B cell (primary cell): ENCODE measurements at regions not wholly inside any gene's neighbourhood (a gene's known extent, or its start where the extent isn't known, plus 50 kb on each side); places are given as distances from the start of the nearest gene placed in this dataset.
A peak's percentile ranks its signal among the peaks of the same experiment; 100 is the strongest.

ENCODE experiments used
- ATAC-seq: fragments of 200-7000 bp; cut with Tn5 transposase; one replicate; pipeline ENCODE4 v1.10.0; 2021; ENCODE audit warnings: low read depth, mild to moderate bottlenecking, moderate number of reproducible peaks, moderate library complexity
- CTCF ChIA-PET: fragments of 350-600 bp; sonication (Branson Sonifier 250); formaldehyde crosslinking; loops from one replicate; lab custom pipeline; 2021; ENCODE audit warnings: antibody characterized with exemption, inconsistent platforms; lab: Charles Lee
- POLR2A ChIA-PET: fragments of 350-600 bp; sonication (Branson Sonifier 250); formaldehyde crosslinking; loops from one replicate; lab custom pipeline; 2021; ENCODE audit warnings: antibody characterized with exemption; lab: Charles Lee
- DNase-seq: peaks from one replicate; pipeline ENCODE4 v3.0.0; 2013
- H2AFZ ChIP-seq: 2 replicates; pipeline ENCODE4 v1.6.1; 2012; ENCODE audit warnings: mild to moderate bottlenecking, low read depth, low read length; ENCODE audit not compliant: insufficient read depth, poor library complexity, severe bottlenecking
- H3K27ac ChIP-seq, 2 donors: 1 replicate in 1 of 2; 2 replicates in 1 of 2; pipeline ENCODE4 v1.5.1; 2012 to 2013; ENCODE audit warnings: low read length in 2 of 2, mild to moderate bottlenecking in 2 of 2, moderate library complexity in 1 of 2
- H3K27me3 ChIP-seq, 4 experiments: fragments of 200-600 bp in 1 of 4; sonication (generic) in 1 of 4; replicated peaks in 1 of 4; 1 replicate in 2 of 4; 2 replicates in 2 of 4; pipeline versions ENCODE4 v1.6.1 to v1.7.0; 2013 to 2016; ENCODE audit warnings: low read length in 3 of 4, mild to moderate bottlenecking in 2 of 4, mixed read lengths in 1 of 4, moderate library complexity in 1 of 4; ENCODE audit not compliant: insufficient read depth in 4 of 4, control insufficient read depth in 3 of 4; ENCODE audit errors: control extremely low read depth in 1 of 4
- H3K36me3 ChIP-seq, 2 experiments: replicated peaks in 1 of 2; 1 replicate in 1 of 2; 2 replicates in 1 of 2; pipeline versions ENCODE4 v1.6.1 to v1.7.1; 2013; ENCODE audit warnings: low read length in 1 of 2; ENCODE audit not compliant: insufficient read depth in 2 of 2, control insufficient read depth in 1 of 2; ENCODE audit errors: control extremely low read depth in 1 of 2, extremely low read depth in 1 of 2
- H3K4me1 ChIP-seq, 2 donors: fragments of 200-600 bp in 1 of 2; sonication (generic) in 1 of 2; 1 replicate in 1 of 2; 2 replicates in 1 of 2; pipeline versions ENCODE4 v1.5.1 to v1.6.1; 2013 to 2017; ENCODE audit warnings: low read length in 2 of 2; ENCODE audit not compliant: control insufficient read depth in 2 of 2, insufficient read depth in 2 of 2
- H3K4me2 ChIP-seq: replicated peaks from 2 replicates; pipeline ENCODE3; 2012; ENCODE audit warnings: mild to moderate bottlenecking, low read depth, low read length; ENCODE audit not compliant: poor library complexity, severe bottlenecking
- H3K4me3 ChIP-seq, 5 experiments: fragments of 200-600 bp in 1 of 5; sonication (generic) in 1 of 5; 1 replicate in 3 of 5; 2 replicates in 2 of 5; pipeline versions ENCODE4 v1.5.1 to v1.7.0; 2011 to 2016; ENCODE audit warnings: low read length in 4 of 5, mild to moderate bottlenecking in 4 of 5, low read depth in 2 of 5, control low read depth in 1 of 5, moderate library complexity in 1 of 5; ENCODE audit not compliant: insufficient read depth in 1 of 5; ENCODE audit errors: control extremely low read depth in 1 of 5, extremely low read depth in 1 of 5
- H3K79me2 ChIP-seq: fragments of 200-600 bp; sonication (generic); one replicate; pipeline ENCODE4 v1.6.0; 2016; ENCODE audit warnings: low read length; ENCODE audit not compliant: control insufficient read depth, insufficient read depth
- H3K9ac ChIP-seq: fragments of 200-600 bp; sonication (generic); 2 replicates; pipeline ENCODE4 v1.6.1; 2017; ENCODE audit warnings: mild to moderate bottlenecking, low read length, moderate library complexity
- H3K9me3 ChIP-seq, 3 donors: one replicate each; pipeline versions ENCODE4 v1.6.1 to v1.7.1; 2013; ENCODE audit warnings: low read length in 2 of 3; ENCODE audit not compliant: control insufficient read depth in 2 of 3, insufficient read depth in 1 of 3; ENCODE audit errors: control extremely low read depth in 1 of 3
- H4K20me1 ChIP-seq: 2 replicates; pipeline ENCODE4 v1.6.0; 2012; ENCODE audit warnings: mild to moderate bottlenecking, low read length; ENCODE audit not compliant: insufficient read depth, control insufficient read depth, poor library complexity, severe bottlenecking
- H3K27ac Mint-ChIP-seq: one replicate; pipeline ENCODE4 v1.8.0; 2021; ENCODE audit warnings: mixed read lengths
- H3K27me3 Mint-ChIP-seq: one replicate; pipeline ENCODE4 v1.8.0; 2021; ENCODE audit warnings: mixed read lengths
- H3K4me1 Mint-ChIP-seq: one replicate; pipeline ENCODE4 v1.8.0; 2021; ENCODE audit warnings: mixed read lengths
- H3K4me3 Mint-ChIP-seq: one replicate; pipeline ENCODE4 v1.8.0; 2021; ENCODE audit warnings: mixed read lengths
- H3K9me3 Mint-ChIP-seq: one replicate; pipeline ENCODE4 v1.8.0; 2022; ENCODE audit warnings: mixed read lengths; ENCODE audit not compliant: insufficient read depth
- EZH2 ChIP-seq: IDR thresholded peaks from 2 replicates; pipeline ENCODE4 v1.6.1; 2012; ENCODE audit warnings: borderline replicate concordance, low read depth, mild to moderate bottlenecking, moderate library complexity, low read length; ENCODE audit not compliant: insufficient read depth, poor library complexity, severe bottlenecking
- WGBS: methylation state at CpG from one replicate; pipeline ENCODE4 v1.1.5; 2013; ENCODE audit warnings: missing lambda C conversion rate; ENCODE audit not compliant: insufficient coverage; 5-methylcytosine and 5-hydroxymethylcytosine counted together
- intact Hi-C: fragments of 100-400 bp; cut with micrococcal nuclease; formaldehyde crosslinking; loops from one replicate; pipeline ENCODE4 v1.10.0; 2022
- TF ChIP-seq, protein P1 (sequence below): fragments of 200-600 bp; IDR thresholded peaks from one replicate; pipeline ENCODE4 v1.8.0; 2022; ENCODE audit warnings: antibody characterized with exemption, mild to moderate bottlenecking

- H3K27me3 Mint-ChIP-seq: peaks cover 8% of the 10 kb centered on the region
- no peak for ATAC-seq
- CTCF ChIA-PET: no interaction called here
These were observed 452.6 kb upstream of the KLF12 start for GRCh38 chr13:74586847-74587246.

DNA sequence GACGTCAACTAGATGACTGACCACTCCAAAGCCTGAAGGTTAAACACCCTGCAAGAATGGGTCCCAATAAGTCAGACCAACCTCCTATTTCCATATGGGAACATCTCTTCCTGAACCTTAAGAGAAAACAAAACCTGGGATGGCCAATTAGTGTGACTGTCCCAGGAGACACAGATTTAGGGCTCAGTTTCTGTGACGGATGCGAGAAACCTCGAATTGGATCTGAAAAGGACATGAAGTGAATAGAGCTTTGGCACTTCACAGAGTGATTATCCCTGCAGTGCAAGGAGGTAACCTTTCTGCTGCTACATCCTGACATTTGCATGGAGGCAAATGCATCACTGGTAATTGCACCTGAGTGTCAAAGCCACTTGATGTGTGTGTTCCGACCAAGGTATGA, 442.2 kb upstream of the KLF12 start:
- TF ChIP-seq, protein P1, sequence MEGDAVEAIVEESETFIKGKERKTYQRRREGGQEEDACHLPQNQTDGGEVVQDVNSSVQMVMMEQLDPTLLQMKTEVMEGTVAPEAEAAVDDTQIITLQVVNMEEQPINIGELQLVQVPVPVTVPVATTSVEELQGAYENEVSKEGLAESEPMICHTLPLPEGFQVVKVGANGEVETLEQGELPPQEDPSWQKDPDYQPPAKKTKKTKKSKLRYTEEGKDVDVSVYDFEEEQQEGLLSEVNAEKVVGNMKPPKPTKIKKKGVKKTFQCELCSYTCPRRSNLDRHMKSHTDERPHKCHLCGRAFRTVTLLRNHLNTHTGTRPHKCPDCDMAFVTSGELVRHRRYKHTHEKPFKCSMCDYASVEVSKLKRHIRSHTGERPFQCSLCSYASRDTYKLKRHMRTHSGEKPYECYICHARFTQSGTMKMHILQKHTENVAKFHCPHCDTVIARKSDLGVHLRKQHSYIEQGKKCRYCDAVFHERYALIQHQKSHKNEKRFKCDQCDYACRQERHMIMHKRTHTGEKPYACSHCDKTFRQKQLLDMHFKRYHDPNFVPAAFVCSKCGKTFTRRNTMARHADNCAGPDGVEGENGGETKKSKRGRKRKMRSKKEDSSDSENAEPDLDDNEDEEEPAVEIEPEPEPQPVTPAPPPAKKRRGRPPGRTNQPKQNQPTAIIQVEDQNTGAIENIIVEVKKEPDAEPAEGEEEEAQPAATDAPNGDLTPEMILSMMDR: no peak
- no peak for TF ChIP-seq EZH2
- ChIA-PET CTCF (no interaction called here), POLR2A (no interaction called here)
- Histone ChIP-seq H3K9ac (no peak overlapping the region), H3K9me3 (peaks cover 0 to 4% (median 0%) of the 10 kb centered on the region in 3 donors), H2AFZ (no peak overlapping the region), H3K27ac (no peak overlapping the region), H3K79me2 (no peaks in the 10 kb centered on the region), H4K20me1 (no peaks in the 10 kb centered on the region), H3K4me2 (no peak overlapping the region), H3K4me3 (no peak overlapping the region), H3K36me3 (no peaks in the 10 kb centered on the region), H3K27me3 (peaks cover 0 to 28% (median 25%) of the 10 kb centered on the region in 4 experiments), H3K4me1 (peaks cover 6 to 11% of the 10 kb centered on the region in 2 donors)
- Mint-ChIP-seq H3K27ac (no peak overlapping the region), H3K27me3 (peaks cover 56% of the 10 kb centered on the region), H3K4me3 (peak overlapping the region; percentile 58), H3K9me3 (no peaks in the 10 kb centered on the region), H3K4me1 (peaks cover 13% of the 10 kb centered on the region)
- no peak for DNase-seq
- no peak for ATAC-seq
- 41% methylated on average over 5 of the region's 5 CpGs for WGBS
- intact Hi-C loops: no loop called here

More at GRCh38 chr13:74586847-74587246, 452.6 kb upstream of the KLF12 start:
- Histone ChIP-seq H3K27ac (no peak overlapping the region), H4K20me1 (no peaks in the 10 kb centered on the region), H2AFZ (no peak overlapping the region), H3K4me1 (no peaks in the 10 kb centered on the region), H3K27me3 (no peaks in the 10 kb centered on the region), H3K79me2 (no peaks in the 10 kb centered on the region), H3K36me3 (no peaks in the 10 kb centered on the region), H3K4me2 (no peak overlapping the region), H3K9ac (no peak overlapping the region), H3K4me3 (no peak overlapping the region), H3K9me3 (no peaks in the 10 kb centered on the region)
- intact Hi-C loops: no loop called here
- no CpG with 5 or more reads among the region's 1 CpG for WGBS
- Mint-ChIP-seq H3K4me1 (no peaks in the 10 kb centered on the region), H3K4me3 (no peak overlapping the region), H3K9me3 (no peaks in the 10 kb centered on the region), H3K27ac (no peak overlapping the region)
- TF ChIP-seq, protein P1: no peak
- no peak for TF ChIP-seq EZH2
- POLR2A ChIA-PET: no interaction called here
- DNase-seq: no peak
